Nucleus accumbens (tissue), 56 donors: ENCODE measurements at regions not wholly inside any gene's neighbourhood (a gene's known extent, or its start where the extent isn't known, plus 50 kb on each side); places are given as distances from the start of the nearest gene placed in this dataset.

ENCODE experiments used
- DNase-seq, 56 donors: peaks; one replicate each; lab custom pipeline; 2025; lab: John Stamatoyannopoulos, UW

- no peak for DNase-seq
Observed at GRCh38 chr1:208569181-208569580, 325.0 kb upstream of the PLXNA2 start.

DNA sequence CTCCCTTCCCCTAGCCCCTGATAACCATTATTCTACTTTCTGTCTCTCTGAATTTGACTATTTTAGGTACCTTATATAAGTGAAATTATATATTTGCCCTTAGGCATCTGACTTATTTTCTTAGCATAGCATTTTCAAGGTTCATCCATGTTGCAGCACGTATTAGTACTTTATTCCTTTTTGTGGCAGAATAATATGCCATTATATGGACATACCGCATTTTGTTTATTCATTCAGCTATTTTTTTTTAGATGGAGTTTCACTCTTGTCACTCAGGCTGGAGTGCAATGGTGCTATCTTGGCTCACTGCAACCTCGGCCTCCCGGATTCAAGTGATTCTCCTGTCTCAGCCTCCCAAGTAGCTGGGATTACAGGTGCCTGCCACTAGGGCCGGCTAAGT lies 326.2 kb upstream of the PLXNA2 start:
- no peak for DNase-seq

DNA sequence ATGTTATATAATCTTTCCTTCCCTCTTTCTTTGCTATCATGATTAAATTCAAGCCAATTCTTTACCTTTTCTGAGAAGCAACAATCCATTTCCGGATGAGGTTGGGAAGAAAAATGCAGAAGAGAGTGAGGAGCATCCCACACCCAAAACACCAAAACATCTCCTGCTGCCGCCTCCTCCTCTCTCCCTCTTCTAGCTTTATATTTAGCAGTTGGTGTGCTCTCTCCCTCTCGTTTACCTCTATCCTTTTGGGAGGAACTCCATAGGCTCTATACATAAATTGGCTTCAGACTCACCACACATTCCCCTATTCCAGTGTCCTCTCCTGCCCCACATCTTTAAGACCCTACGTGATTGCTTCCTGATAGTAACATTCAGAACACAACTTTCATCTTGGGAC lies 332.2 kb upstream of the PLXNA2 start:
- DNase-seq = peak in 1 of 56 donors; percentile 2

GRCh38 chr1:208577381-208577905 lies 333.3 kb upstream of the PLXNA2 start:
- no peak for DNase-seq

DNA sequence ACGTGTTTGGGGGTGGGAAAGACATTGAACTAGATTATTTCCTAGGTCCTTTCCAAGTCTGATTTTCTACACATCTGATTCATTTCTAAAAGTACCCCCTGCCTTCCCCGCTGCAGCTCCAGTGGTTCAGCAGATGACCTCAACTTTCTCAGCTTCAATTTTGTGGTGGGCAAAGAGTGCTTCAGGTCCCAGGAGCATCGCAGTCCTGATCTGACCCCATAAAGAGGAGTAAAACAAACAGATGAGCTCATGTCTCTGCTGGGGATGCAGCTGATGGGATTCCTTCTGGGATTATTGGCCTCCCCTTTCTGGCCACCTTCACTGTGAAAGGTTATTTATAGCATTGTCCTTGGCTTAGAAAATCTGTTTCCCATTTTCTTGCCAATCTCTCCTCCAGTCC lies 337.0 kb upstream of the PLXNA2 start:
- DNase-seq = no peak

- DNase-seq = no peak
Observed at GRCh38 chr1:208581667-208582066, 337.5 kb upstream of the PLXNA2 start.

DNA sequence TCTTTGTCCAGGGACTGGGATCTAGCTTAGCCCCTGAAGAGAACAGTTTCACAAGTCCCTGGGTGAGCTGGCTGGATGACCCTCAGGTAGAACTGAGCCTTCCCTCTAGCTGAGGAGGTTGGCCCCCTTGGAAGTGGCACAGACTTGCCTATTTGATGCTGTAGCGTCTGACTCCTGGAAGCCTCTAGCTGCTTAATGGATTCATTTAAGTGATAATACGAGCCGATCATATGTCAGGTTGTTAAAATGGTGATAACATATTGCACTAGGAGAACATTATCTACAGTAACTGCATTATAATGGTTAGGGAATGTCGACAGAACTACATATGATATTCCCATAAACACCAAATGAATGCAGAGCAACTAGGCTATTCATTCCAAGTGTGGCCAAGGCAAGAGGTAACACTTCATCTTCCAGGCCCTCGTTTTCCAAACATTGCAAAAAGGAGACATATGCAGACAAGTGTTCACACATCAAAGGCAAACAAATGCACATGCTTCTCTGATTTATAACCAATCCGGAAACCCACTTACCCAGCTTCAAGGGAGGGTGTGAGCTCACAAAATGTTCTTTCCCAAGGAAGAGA lies 340.1 kb upstream of the PLXNA2 start:
- no peak for DNase-seq

- no peak for DNase-seq
Observed at GRCh38 chr1:208587110-208587509, 342.9 kb upstream of the PLXNA2 start.

DNA sequence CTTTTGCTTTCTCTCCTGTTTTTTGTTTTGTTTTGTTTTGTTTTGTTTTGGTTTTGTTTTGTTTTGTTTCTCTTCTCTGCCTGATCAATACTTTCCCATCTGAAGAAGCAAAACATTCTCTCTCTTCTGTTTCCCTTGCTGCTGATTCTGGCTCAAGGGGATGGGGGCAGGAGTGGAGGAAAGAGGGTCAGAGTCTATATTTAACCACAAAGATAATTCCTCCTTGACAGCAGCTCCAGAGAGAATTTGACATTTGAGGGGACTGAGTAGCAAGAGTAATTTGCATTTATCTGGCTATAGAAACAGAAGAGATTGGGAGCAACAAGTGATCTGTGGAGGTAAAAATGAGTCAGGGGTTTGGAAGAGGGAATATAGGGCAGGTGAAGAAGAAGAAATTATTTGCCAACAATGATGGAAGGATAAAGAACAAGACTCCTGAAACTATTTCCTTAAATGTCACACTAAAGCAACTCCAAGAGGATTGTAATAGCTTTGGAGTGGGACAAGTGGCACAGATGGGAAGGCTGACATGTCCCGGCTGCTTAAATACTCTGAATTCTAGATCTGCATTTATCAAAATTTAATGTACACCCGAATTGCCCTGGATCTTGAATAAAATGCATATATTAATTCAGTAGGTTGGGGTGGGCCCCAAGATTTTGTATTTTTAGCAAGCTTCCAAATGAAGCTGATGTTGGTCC lies 349.3 kb upstream of the PLXNA2 start:
- DNase-seq = no peak

DNA sequence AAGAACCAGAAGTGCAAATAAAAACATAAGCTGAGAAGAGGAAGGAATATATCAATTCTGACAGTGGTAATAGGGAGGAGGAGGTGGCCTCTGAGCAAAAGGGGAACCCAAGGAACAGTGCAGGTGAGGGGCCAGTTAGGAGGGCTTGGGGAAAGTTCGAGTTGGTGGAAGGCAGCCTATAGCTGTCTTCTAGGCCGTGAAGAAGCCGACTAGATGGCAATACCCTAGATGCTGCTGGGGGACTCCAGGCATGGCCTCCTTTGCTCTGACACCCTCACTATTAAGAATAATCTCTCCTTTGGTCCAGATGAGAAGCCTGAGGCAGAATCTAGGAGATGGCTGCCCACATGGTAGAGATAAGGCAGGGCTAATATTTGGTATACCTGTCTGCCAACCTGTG lies 351.1 kb upstream of the PLXNA2 start:
- no peak for DNase-seq

- DNase-seq = no peak
Observed at GRCh38 chr1:208595745-208596144, 351.6 kb upstream of the PLXNA2 start.

GRCh38 chr1:208597571-208597970 lies 353.4 kb upstream of the PLXNA2 start:
- no peak for DNase-seq

GRCh38 chr1:208598021-208598420 lies 353.8 kb upstream of the PLXNA2 start:
- no peak for DNase-seq

DNA sequence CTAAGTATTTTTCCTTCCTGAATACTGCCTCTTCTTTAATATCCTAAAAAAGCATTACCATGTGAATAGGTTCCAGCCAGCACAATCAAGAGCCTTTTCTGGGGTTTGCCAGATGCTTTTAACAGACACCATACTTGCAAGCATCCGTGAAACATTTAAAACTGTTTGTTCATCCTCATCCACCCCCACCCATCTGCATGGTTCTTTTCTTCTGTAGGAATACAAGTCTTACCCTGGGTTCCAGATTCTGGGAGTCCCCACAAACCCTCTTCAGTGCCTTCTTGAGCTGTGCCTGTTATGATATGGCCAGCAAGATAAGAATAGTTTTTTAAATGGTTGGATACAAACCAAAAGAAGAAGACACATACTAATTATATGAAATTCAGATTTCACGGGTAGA lies 354.9 kb upstream of the PLXNA2 start:
- DNase-seq = no peak

DNA sequence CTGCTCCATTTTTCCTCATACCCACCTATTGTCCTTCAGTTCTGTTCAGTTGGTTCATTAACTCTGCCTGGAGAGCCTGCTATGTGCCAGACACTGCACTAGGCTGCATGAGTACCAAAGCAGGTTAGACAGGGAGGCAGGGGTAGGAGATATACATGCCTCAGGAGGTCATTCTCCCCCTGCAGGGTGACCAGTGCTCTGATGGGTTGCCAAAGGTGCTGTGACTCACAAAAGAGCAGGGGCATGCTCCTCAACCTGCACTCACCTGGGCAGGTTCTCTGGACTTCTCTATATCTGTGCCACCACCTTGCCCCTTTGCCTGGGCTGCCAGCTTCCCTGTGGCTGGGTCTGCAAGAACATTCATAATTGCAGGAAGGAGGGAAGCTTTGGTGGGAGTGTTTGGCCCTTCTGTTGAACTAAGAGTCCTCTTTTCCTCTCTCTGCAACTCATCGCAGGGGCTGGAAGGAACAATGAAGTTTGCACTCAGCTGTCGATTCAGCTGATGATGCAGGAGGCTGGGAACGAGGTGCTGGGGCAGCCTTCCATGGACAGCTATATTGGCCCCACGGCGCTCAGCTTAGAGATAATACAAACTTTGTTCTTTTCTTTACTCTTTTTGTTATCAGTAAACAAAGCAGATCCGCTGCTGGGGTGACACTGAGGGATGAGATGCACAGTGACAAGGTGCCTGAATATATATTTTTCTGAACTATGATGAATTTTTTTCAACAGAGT lies 356.4 kb upstream of the PLXNA2 start:
- no peak for DNase-seq

DNA sequence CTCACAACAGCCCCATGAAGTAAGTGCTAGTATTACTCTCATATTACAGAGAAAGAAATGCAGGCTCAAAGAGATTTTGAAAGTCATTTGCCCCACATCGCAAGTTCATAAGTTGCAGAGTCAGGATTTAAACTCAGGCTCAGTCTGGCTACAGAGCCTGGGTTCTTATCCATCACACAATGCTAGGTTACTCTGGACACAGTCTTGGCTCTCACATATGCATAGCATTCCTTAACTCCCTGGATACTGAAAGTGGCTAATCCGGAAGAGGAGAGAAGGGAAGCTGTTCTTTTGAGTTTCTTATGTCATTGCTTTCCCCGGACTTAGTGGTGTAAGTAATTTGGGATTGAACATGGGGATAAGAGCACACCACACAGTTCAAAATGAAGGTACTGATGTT lies 357.4 kb upstream of the PLXNA2 start:
- no peak for DNase-seq

DNA sequence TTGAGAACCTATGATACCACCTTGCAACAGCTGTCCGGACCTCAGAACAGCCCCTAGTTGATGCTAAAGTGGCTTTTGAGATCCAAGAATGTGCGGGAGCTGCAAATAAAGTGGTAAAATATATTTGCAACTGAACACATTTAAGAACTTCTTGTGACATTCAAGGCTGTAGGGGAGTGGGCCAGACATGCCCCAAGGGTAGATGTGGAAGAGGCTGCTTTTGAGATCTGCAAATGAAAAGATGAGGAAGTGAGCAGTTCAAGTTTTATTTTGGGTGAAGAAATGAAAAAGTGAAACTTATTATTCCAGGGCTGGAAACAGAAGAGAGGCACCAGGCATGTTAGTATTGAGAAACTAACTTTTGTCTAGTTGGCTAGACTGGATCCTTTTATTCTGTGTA lies 359.5 kb upstream of the PLXNA2 start:
- DNase-seq = no peak

DNA sequence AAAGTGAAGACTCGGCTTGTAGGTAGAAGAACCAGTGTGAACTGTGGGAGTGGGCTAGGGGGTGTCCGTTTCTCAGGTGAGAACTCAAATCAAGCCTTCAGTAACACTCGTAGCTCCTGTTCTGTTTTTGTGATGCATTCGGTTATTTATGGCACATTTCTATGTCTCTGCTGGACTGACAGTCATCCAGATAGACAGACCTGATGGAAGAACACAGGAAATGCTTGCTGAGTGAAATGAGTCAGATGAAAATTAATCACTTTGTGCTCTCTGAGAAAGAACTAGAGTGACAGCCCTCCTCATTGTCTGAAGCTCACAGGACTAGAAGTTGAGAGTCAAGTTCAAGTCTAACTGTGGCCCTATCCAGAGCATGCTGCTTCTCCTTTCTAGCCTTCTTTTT lies 360.1 kb upstream of the PLXNA2 start:
- DNase-seq = no peak

DNA sequence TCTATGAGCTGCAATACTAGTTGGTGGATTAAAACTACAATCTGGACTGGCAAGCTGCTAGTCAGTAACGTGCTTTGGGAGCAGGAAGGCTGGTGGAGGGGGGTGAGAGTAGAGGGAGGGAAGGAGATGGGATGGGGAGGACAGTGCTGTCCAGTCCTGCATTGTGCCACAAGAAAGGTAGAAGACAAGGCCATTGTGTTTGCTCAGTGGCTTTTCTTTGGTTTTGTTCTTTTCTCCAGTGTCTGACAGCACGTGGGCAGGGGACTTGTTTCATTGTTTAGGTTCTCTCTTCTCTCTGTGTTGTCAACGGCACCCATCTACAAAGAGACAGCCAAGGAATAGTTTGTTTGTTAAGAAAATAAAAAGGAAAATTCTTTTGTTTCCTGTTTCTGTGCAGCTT lies 362.8 kb upstream of the PLXNA2 start:
- DNase-seq = no peak

- DNase-seq = no peak
Observed at GRCh38 chr1:208607616-208608015, 363.4 kb upstream of the PLXNA2 start.

- DNase-seq = no peak
Observed at GRCh38 chr1:208614610-208615009, 370.4 kb upstream of the PLXNA2 start.

DNA sequence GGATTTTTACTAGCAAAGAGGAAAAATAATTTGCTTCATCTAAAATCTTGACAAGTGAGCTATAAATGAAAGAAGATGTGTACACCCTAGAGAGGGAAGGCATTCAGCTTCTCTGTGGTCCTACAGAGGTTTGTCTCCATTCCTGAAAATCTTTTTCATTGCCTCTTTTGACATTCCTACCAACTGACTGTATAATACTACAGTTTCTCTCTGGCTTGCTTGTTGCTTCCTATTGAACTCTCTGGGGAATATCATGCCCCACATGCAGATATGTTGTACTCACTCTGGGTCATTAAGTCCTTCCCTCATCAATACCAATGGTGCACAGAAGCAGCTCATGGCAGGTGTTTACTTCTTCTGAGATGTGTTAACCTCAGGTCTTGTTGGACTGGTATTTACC lies 371.2 kb upstream of the PLXNA2 start:
- no peak for DNase-seq
